Cardiac muscle cell (in vitro differentiated cells and primary cell): ENCODE measurements at regions not wholly inside any gene's neighbourhood (a gene's known extent, or its start where the extent isn't known, plus 50 kb on each side); places are given as distances from the start of the nearest gene placed in this dataset.

Experiments used
- DNase-seq, 2 donors: peaks; one replicate each; pipeline versions ENCODE4 v3.0.0 to v3.0.0-alpha.2; 2010 to 2017; ENCODE audit warnings: low read depth in 1 of 2, low spot score in 1 of 2
- H3K27ac ChIP-seq: fragments of 200-600 bp; sonication (generic); 2 replicates; pipeline ENCODE4 v1.5.1; 2016
- H3K27me3 ChIP-seq: fragments of 200-600 bp; sonication (generic); 2 replicates; pipeline ENCODE4 v1.6.0; 2016; ENCODE audit warnings: control low read depth
- H3K36me3 ChIP-seq: fragments of 200-600 bp; sonication (generic); 2 replicates; pipeline ENCODE4 v1.5.1; 2016; ENCODE audit warnings: control low read depth
- H3K4me1 ChIP-seq: fragments of 200-600 bp; sonication (generic); 2 replicates; pipeline ENCODE4 v1.8.1; 2017; ENCODE audit warnings: low read depth, mild to moderate bottlenecking, mixed run types
- H3K4me3 ChIP-seq: fragments of 200-600 bp; sonication (generic); 2 replicates; pipeline ENCODE4 v1.5.1; 2016; ENCODE audit warnings: mild to moderate bottlenecking
- H3K9me3 ChIP-seq: fragments of 200-600 bp; sonication (generic); 2 replicates; pipeline ENCODE4 v1.5.1; 2017; ENCODE audit warnings: low read depth, mild to moderate bottlenecking, control low read depth
- CTCF ChIP-seq: IDR thresholded peaks from 2 replicates; pipeline ENCODE4 v1.5.1; 2012; ENCODE audit warnings: low read depth, mild to moderate bottlenecking, low read length

DNA sequence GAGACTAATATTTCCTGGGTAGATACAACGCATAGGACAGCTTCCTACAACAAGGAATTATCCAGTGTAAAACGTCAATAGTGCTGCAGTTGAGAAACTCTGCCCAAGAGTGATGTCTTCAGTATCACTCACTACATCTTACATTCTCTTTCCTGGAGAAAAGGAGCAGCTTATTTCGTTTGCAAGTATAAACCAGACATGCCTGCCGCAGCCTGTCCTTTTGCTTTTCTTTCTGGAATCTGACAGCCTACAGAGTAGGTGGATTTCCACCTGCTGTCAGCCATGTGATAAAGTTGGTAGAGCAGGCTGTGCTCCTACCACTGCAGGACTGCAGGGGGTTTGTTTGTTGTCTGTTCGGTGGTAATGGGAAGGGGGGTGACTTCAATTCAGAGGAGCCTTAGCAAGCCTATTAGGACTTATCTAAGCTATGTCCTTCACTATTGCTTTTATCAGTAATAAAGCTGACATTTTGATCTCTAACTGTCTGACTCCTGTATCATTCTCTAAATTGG lies 439.1 kb downstream of the GRB14 start:
- TF ChIP-seq CTCF = no peak
- DNase-seq = no peak

GRCh38 chr2:164178835-164179465 lies 442.3 kb downstream of the GRB14 start:
- H3K4me3 ChIP-seq = no peak overlapping the region
- H3K27ac ChIP-seq = no peak overlapping the region
- TF ChIP-seq CTCF = no peak
- H3K36me3 ChIP-seq = no peaks in the 10 kb centered on the region
- no peak for DNase-seq
- H3K9me3 ChIP-seq = no peaks in the 10 kb centered on the region
- no peaks in the 10 kb centered on the region for H3K4me1 ChIP-seq
- H3K27me3 ChIP-seq = no peaks in the 10 kb centered on the region

More for the DNA sequence above, 439.1 kb downstream of the GRB14 start:
- Histone ChIP-seq H3K9me3 (no peaks in the 10 kb centered on the region), H3K4me3 (no peak overlapping the region), H3K27me3 (no peaks in the 10 kb centered on the region), H3K36me3 (no peaks in the 10 kb centered on the region), H3K27ac (no peak overlapping the region), H3K4me1 (no peaks in the 10 kb centered on the region)

DNA sequence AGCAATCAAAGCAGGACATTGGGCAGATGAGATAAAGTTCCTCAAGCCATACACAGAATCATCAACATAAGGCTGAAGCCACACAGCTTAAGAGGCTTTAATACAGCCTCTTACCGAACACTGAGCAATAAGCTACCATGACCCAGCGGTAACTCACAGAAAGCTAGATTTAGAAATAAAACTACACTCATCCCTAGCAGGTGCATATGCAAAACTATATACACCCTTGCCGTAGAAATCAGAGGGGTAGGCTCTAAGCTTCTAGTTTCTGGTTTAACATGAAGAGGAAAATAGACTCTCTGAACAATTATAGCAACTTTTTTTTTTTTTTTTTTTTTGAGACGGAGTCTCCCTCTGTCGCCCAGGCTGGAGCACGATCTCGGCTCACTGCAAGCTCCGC lies 428.8 kb upstream of the FIGN start:
- no peak for DNase-seq

DNA sequence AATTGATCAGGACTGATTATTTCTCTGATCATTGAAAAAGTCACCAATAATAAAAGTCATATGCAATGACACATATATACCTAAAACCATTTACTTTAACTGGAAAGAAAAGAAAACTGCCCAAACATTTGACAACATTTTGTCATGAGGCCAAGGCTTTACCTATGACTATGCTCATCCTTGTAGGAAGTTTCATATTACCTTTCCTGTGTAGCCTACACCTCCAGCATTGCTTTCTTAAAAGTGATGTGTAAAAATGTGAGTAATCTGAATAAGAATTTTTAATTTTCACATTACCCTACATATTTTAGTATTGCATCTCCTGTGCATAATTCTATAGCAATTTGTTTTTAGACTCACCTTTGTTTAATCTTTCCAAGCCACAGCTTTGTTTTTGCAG lies 419.8 kb upstream of the FIGN start:
- TF ChIP-seq CTCF = no peak
- no peaks in the 10 kb centered on the region for H3K4me1 ChIP-seq
- H3K27me3 ChIP-seq = no peaks in the 10 kb centered on the region
- no peaks in the 10 kb centered on the region for H3K9me3 ChIP-seq
- DNase-seq = no peak
- H3K4me3 ChIP-seq = no peak overlapping the region
- no peak overlapping the region for H3K27ac ChIP-seq
- no peaks in the 10 kb centered on the region for H3K36me3 ChIP-seq

More for the DNA sequence above, 428.8 kb upstream of the FIGN start:
- H3K4me3 ChIP-seq = no peak overlapping the region
- H3K4me1 ChIP-seq = no peaks in the 10 kb centered on the region
- no peaks in the 10 kb centered on the region for H3K36me3 ChIP-seq
- no peak for TF ChIP-seq CTCF
- no peak overlapping the region for H3K27ac ChIP-seq
- no peaks in the 10 kb centered on the region for H3K27me3 ChIP-seq
- H3K9me3 ChIP-seq = no peaks in the 10 kb centered on the region

DNA sequence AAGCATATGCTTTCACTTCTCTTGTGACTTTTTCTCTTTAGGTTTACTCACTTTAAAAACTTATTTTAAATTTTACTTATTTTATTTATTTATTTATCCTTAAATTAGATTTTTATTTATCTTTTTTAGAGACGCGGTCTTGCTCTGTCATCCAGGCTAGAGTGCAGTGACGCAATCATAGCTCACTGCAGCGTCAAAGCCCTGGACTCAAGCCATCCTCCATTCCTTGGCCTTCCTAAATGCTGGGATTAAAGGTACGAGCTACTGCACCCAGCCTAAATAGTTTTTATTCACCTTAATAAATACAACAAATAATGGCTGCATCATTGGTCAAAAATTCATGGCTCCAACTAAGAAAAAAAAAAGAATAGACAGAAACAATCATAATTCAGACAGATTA lies 415.7 kb upstream of the FIGN start:
- H3K4me1 ChIP-seq = peaks cover 1% of the 10 kb centered on the region
- H3K9me3 ChIP-seq = no peaks in the 10 kb centered on the region
- no peaks in the 10 kb centered on the region for H3K36me3 ChIP-seq
- H3K4me3 ChIP-seq = no peak overlapping the region
- H3K27me3 ChIP-seq = no peaks in the 10 kb centered on the region
- peak in 1 of 2 donors; percentile 76 for DNase-seq
- no peak overlapping the region for H3K27ac ChIP-seq
- no peak for TF ChIP-seq CTCF
